ENCODE measurements at regions not wholly inside any gene's neighbourhood (a gene's known extent, or its start where the extent isn't known, plus 50 kb on each side); places are given as distances from the start of the nearest gene placed in this dataset.

DNA sequence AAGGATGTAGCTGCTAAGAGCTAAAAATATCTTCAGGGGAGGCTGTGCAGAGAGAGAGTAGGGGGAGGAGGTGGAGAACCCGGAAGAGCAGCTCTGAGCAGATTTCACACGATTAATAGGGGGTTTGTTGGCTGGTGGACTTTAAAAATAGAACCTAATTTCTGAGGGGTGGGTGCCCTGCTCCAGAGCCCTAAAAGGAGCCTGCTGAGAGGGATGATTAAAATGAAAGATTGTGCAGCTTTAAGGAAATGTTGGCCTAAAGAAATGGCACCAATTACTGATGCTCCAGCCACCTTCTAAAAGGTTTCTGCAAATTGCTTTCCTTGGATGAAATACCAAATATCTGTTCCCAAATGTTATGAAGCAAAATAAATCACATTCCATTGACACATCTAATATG is 202.8 kb upstream of the BTBD3 start:
- TF ChIP-seq EP300 (IDR thresholded peaks at IDR 0.05; ENCODE audit: low read depth in 2 of 2, low read length in 2 of 2): no peak
- TF ChIP-seq EP300 (CRISPR knock-in tag; IDR thresholded peaks at IDR 0.05; ENCODE audit: borderline replicate concordance): no peak
- TF ChIP-seq, protein P1, sequence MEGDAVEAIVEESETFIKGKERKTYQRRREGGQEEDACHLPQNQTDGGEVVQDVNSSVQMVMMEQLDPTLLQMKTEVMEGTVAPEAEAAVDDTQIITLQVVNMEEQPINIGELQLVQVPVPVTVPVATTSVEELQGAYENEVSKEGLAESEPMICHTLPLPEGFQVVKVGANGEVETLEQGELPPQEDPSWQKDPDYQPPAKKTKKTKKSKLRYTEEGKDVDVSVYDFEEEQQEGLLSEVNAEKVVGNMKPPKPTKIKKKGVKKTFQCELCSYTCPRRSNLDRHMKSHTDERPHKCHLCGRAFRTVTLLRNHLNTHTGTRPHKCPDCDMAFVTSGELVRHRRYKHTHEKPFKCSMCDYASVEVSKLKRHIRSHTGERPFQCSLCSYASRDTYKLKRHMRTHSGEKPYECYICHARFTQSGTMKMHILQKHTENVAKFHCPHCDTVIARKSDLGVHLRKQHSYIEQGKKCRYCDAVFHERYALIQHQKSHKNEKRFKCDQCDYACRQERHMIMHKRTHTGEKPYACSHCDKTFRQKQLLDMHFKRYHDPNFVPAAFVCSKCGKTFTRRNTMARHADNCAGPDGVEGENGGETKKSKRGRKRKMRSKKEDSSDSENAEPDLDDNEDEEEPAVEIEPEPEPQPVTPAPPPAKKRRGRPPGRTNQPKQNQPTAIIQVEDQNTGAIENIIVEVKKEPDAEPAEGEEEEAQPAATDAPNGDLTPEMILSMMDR (CRISPR knock-in tag; IDR thresholded peaks at IDR 0.05): no peak
